Astrocyte (in vitro differentiated cells and primary cell): ENCODE measurements at regions not wholly inside any gene's neighbourhood (a gene's known extent, or its start where the extent isn't known, plus 50 kb on each side); places are given as distances from the start of the nearest gene placed in this dataset.

Source experiments
- DNase-seq: peaks from one replicate; pipeline ENCODE4 v3.0.0-alpha.2; 2010; ENCODE audit warnings: low read depth
- FAIRE-seq: peaks from 2 replicates; lab custom pipeline; 2011; peaks lifted over from hg19 to GRCh38; lab: Jason Lieb, UNC
- H2AFZ ChIP-seq: 2 replicates; pipeline ENCODE4 v1.6.0; 2012; ENCODE audit warnings: low read depth, low read length, inconsistent platforms
- H3K27ac ChIP-seq: 2 replicates; pipeline ENCODE4 v1.5.1; 2011; ENCODE audit warnings: low read depth, low read length, inconsistent platforms
- H3K27me3 ChIP-seq: 2 replicates; pipeline ENCODE4 v1.6.0; 2011; ENCODE audit warnings: low read length, inconsistent platforms; ENCODE audit not compliant: insufficient read depth
- H3K36me3 ChIP-seq: 2 replicates; pipeline ENCODE4 v1.5.1; 2011; ENCODE audit warnings: low read length, inconsistent platforms; ENCODE audit not compliant: insufficient read depth
- H3K4me1 ChIP-seq: 2 replicates; pipeline ENCODE4 v1.5.1; 2011; ENCODE audit warnings: low read length, inconsistent platforms; ENCODE audit not compliant: insufficient read depth
- H3K4me2 ChIP-seq: 2 replicates; pipeline ENCODE4 v1.6.0; 2012; ENCODE audit warnings: low read length, inconsistent platforms
- H3K4me3 ChIP-seq: 2 replicates; pipeline ENCODE4 v1.5.1; 2011; ENCODE audit warnings: low read depth, mild to moderate bottlenecking, low read length, inconsistent platforms; ENCODE audit not compliant: insufficient read depth
- H3K79me2 ChIP-seq: 2 replicates; pipeline ENCODE4 v1.6.0; 2012; ENCODE audit warnings: mild to moderate bottlenecking, low read length, inconsistent platforms; ENCODE audit not compliant: insufficient read depth
- H3K9ac ChIP-seq: 2 replicates; pipeline ENCODE4 v1.6.0; 2012; ENCODE audit warnings: mild to moderate bottlenecking, low read length, inconsistent platforms
- H3K9me3 ChIP-seq: 2 replicates; pipeline ENCODE4 v1.5.1; 2012; ENCODE audit warnings: low read depth, mild to moderate bottlenecking, low read length, inconsistent platforms; ENCODE audit not compliant: insufficient read depth
- H4K20me1 ChIP-seq: 2 replicates; pipeline ENCODE4 v1.6.0; 2012; ENCODE audit warnings: low read length, inconsistent platforms; ENCODE audit not compliant: insufficient read depth
- H3K27ac Mint-ChIP-seq: one replicate; pipeline ENCODE4 v1.8.0; 2021; ENCODE audit warnings: mild to moderate bottlenecking, mixed read lengths; ENCODE audit not compliant: unreplicated experiment
- H3K27me3 Mint-ChIP-seq: one replicate; pipeline ENCODE4 v1.8.0; 2021; ENCODE audit warnings: low read depth, mixed read lengths; ENCODE audit not compliant: unreplicated experiment
- H3K36me3 Mint-ChIP-seq: one replicate; pipeline ENCODE4 v1.8.0; 2021; ENCODE audit warnings: low read depth, mixed read lengths; ENCODE audit not compliant: unreplicated experiment
- H3K4me1 Mint-ChIP-seq: one replicate; pipeline ENCODE4 v1.8.0; 2021; ENCODE audit warnings: low read depth, mixed read lengths; ENCODE audit not compliant: unreplicated experiment
- H3K4me3 Mint-ChIP-seq: one replicate; pipeline ENCODE4 v1.8.0; 2021; ENCODE audit warnings: mild to moderate bottlenecking, moderate library complexity, mixed read lengths; ENCODE audit not compliant: unreplicated experiment
- H3K9me3 Mint-ChIP-seq: one replicate; pipeline ENCODE4 v1.8.0; 2021; ENCODE audit warnings: mild to moderate bottlenecking, mixed read lengths; ENCODE audit not compliant: unreplicated experiment
- EZH2 ChIP-seq: IDR thresholded peaks from 2 replicates; pipeline ENCODE4 v1.6.1; 2012; ENCODE audit warnings: mild to moderate bottlenecking, low read length, inconsistent platforms; ENCODE audit not compliant: insufficient read depth
- TF ChIP-seq, protein P1 (sequence below): IDR thresholded peaks from 2 replicates; pipeline ENCODE4 v1.5.1; 2011; ENCODE audit warnings: low read depth, mild to moderate bottlenecking, inconsistent platforms, low read length, moderate library complexity; ENCODE audit not compliant: insufficient read depth

GRCh38 chr18:24835751-24836150 lies 375.3 kb downstream of the HRH4 start:
- H3K79me2 ChIP-seq = no peaks in the 10 kb centered on the region
- no peaks in the 10 kb centered on the region for H4K20me1 ChIP-seq
- peaks cover 7% of the 10 kb centered on the region for H3K4me1 ChIP-seq
- no peaks in the 10 kb centered on the region for H3K27me3 ChIP-seq
- no peaks in the 10 kb centered on the region for H3K36me3 ChIP-seq
- H3K27ac ChIP-seq = no peak overlapping the region
- FAIRE-seq (no peak), DNase-seq (no peak)
- H3K9me3 Mint-ChIP-seq = no peaks in the 10 kb centered on the region
- no peak for TF ChIP-seq EZH2
- TF ChIP-seq, protein P1, sequence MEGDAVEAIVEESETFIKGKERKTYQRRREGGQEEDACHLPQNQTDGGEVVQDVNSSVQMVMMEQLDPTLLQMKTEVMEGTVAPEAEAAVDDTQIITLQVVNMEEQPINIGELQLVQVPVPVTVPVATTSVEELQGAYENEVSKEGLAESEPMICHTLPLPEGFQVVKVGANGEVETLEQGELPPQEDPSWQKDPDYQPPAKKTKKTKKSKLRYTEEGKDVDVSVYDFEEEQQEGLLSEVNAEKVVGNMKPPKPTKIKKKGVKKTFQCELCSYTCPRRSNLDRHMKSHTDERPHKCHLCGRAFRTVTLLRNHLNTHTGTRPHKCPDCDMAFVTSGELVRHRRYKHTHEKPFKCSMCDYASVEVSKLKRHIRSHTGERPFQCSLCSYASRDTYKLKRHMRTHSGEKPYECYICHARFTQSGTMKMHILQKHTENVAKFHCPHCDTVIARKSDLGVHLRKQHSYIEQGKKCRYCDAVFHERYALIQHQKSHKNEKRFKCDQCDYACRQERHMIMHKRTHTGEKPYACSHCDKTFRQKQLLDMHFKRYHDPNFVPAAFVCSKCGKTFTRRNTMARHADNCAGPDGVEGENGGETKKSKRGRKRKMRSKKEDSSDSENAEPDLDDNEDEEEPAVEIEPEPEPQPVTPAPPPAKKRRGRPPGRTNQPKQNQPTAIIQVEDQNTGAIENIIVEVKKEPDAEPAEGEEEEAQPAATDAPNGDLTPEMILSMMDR = no peak
- H3K4me1 Mint-ChIP-seq = peaks cover 27% of the 10 kb centered on the region
- no peaks in the 10 kb centered on the region for H3K36me3 Mint-ChIP-seq
- no peak overlapping the region for H3K27ac Mint-ChIP-seq
- H3K4me3 Mint-ChIP-seq = no peak overlapping the region
- H3K4me3 ChIP-seq = no peak overlapping the region
- no peak overlapping the region for H3K4me2 ChIP-seq
- H3K9me3 ChIP-seq = no peaks in the 10 kb centered on the region
- H3K9ac ChIP-seq = no peak overlapping the region
- H3K27me3 Mint-ChIP-seq = peaks cover 3% of the 10 kb centered on the region
- no peak overlapping the region for H2AFZ ChIP-seq

- no peak overlapping the region for H3K27ac Mint-ChIP-seq
- no peaks in the 10 kb centered on the region for H3K27me3 ChIP-seq
- TF ChIP-seq, protein P1 = no peak
- TF ChIP-seq EZH2 = no peak
- H3K9me3 Mint-ChIP-seq = no peaks in the 10 kb centered on the region
- H4K20me1 ChIP-seq = no peaks in the 10 kb centered on the region
- FAIRE-seq (peak; percentile 37), DNase-seq (peak; percentile 46)
- no peak overlapping the region for H3K4me3 Mint-ChIP-seq
- peaks cover 31% of the 10 kb centered on the region for H3K4me1 Mint-ChIP-seq
- H3K9ac ChIP-seq = no peak overlapping the region
- H3K4me3 ChIP-seq = no peak overlapping the region
- H3K9me3 ChIP-seq = no peaks in the 10 kb centered on the region
- H3K27ac ChIP-seq = no peak overlapping the region
- peaks cover 7% of the 10 kb centered on the region for H3K4me1 ChIP-seq
- peaks cover 3% of the 10 kb centered on the region for H3K27me3 Mint-ChIP-seq
- H3K36me3 ChIP-seq = no peaks in the 10 kb centered on the region
- H3K4me2 ChIP-seq = peak overlapping the region; percentile 22
- no peaks in the 10 kb centered on the region for H3K36me3 Mint-ChIP-seq
- no peaks in the 10 kb centered on the region for H3K79me2 ChIP-seq
- no peak overlapping the region for H2AFZ ChIP-seq
Observed at GRCh38 chr18:24837066-24837465, 376.6 kb downstream of the HRH4 start.

DNA sequence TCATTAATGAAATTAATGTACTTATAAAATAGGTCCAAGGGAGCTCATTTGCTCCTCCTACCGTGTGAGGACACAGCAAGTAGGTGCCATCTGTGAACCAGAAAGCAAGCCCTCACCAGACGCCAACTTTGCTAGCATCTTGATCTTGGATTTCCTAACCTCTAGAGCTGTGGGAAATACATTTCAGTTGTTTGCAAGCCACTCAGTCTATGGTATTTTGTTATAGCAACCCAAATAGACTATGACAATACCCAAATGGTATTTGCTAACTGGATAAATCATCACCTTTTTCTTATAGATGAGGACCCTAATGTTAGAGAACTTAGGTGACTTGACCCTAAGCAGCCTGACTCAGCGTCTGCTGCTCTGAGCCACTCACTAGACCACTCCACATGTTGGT lies 379.6 kb downstream of the HRH4 start:
- no peak overlapping the region for H2AFZ ChIP-seq
- DNase-seq (no peak), FAIRE-seq (no peak)
- peaks cover 27% of the 10 kb centered on the region for H3K4me1 Mint-ChIP-seq
- H3K27me3 ChIP-seq = no peaks in the 10 kb centered on the region
- TF ChIP-seq, protein P1 = no peak
- TF ChIP-seq EZH2 = no peak
- H4K20me1 ChIP-seq = no peaks in the 10 kb centered on the region
- H3K9me3 Mint-ChIP-seq = no peaks in the 10 kb centered on the region
- H3K27ac Mint-ChIP-seq = peak overlapping the region; percentile 92
- no peak overlapping the region for H3K4me3 Mint-ChIP-seq
- no peaks in the 10 kb centered on the region for H3K36me3 ChIP-seq
- H3K4me3 ChIP-seq = no peak overlapping the region
- H3K79me2 ChIP-seq = no peaks in the 10 kb centered on the region
- H3K4me1 ChIP-seq = peaks cover 7% of the 10 kb centered on the region
- no peaks in the 10 kb centered on the region for H3K36me3 Mint-ChIP-seq
- no peak overlapping the region for H3K27ac ChIP-seq
- H3K27me3 Mint-ChIP-seq = peaks cover 3% of the 10 kb centered on the region
- H3K9me3 ChIP-seq = no peaks in the 10 kb centered on the region
- H3K4me2 ChIP-seq = no peak overlapping the region
- no peak overlapping the region for H3K9ac ChIP-seq
